Testis (tissue), 2 donors: ENCODE measurements at regions not wholly inside any gene's neighbourhood (a gene's known extent, or its start where the extent isn't known, plus 50 kb on each side); places are given as distances from the start of the nearest gene placed in this dataset.

Experiments
- DNase-seq: peaks from one replicate; pipeline ENCODE4 v3.0.0-alpha.2; 2019
- H3K27ac ChIP-seq, 2 donors: fragments of 200-600 bp; sonication (generic); one replicate each; pipeline ENCODE4 v1.5.1; 2019
- H3K27me3 ChIP-seq: fragments of 200-600 bp; sonication (generic); one replicate; pipeline ENCODE4 v1.5.1; 2019
- H3K36me3 ChIP-seq: fragments of 200-600 bp; sonication (generic); one replicate; pipeline ENCODE4 v1.5.1; 2017; ENCODE audit warnings: low read depth; ENCODE audit errors: missing control alignments
- H3K4me1 ChIP-seq: fragments of 200-600 bp; sonication (generic); one replicate; pipeline ENCODE4 v1.5.1; 2019
- H3K4me3 ChIP-seq, 2 donors: fragments of 200-600 bp; sonication (generic); one replicate each; pipeline ENCODE4 v1.5.1; 2017 to 2019
- H3K9me3 ChIP-seq: fragments of 200-600 bp; sonication (generic); one replicate; pipeline ENCODE4 v1.5.1; 2017
- POLR2A ChIP-seq: fragments of 450-650 bp; IDR thresholded peaks from one replicate; pipeline ENCODE4 v1.6.1; 2017; ENCODE audit warnings: antibody characterized with exemption, mild to moderate bottlenecking, moderate library complexity
- WGBS, 2 donors: methylation state at CpG; one replicate each; pipeline ENCODE4 v1.1.5; 2018; 5-methylcytosine and 5-hydroxymethylcytosine counted together
- intact Hi-C: fragments of 100-400 bp; cut with DNase I; formaldehyde crosslinking; loops from one replicate; pipeline ENCODE4 v1.15.1; 2023; ENCODE audit warnings: low total_unique reads
- TF ChIP-seq, protein P1 (sequence below), 3 experiments: fragments of 450-650 bp in 2 of 3; fragments of 200-600 bp in 1 of 3; sonication (generic) in 1 of 3; IDR thresholded peaks; one replicate each; pipeline ENCODE4 v1.5.1; 2016 to 2019; ENCODE audit warnings: antibody characterized with exemption in 3 of 3, mild to moderate bottlenecking in 2 of 3, moderate library complexity in 1 of 3

DNA sequence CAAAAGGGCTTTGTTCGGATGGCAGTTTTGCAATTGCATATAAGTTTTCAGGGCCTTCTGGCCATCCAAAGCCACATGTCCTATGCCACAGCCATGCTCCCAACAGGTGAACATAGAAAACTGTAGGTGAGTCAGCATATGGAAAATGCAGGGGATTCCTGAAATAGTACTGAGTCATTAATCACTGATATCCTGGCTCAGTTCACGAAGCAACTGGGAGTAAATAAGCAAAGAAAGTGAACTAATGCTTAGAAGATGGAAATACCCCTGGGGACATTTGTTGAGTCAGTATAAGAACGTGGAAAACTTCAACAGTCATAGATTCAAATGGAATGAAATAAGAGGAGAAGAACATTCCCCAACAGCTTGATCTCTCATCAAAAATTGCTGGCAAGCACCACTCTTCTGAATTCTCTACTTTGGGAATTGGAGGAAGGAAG, 148.9 kb upstream of the RUNX1 start:
- no peaks in the 10 kb centered on the region for H3K9me3 ChIP-seq
- H3K27me3 ChIP-seq, result no peaks in the 10 kb centered on the region
- WGBS, 2 donors, result 63 to 64% methylated on average over 3 of the region's 3 CpGs
- DNase-seq, result no peak
- no peak overlapping the region for H3K27ac ChIP-seq
- no peak overlapping the region for H3K4me3 ChIP-seq
- intact Hi-C loops, result no loop called here
- H3K36me3 ChIP-seq, result no peaks in the 10 kb centered on the region
- no peak for TF ChIP-seq POLR2A
- TF ChIP-seq, protein P1, sequence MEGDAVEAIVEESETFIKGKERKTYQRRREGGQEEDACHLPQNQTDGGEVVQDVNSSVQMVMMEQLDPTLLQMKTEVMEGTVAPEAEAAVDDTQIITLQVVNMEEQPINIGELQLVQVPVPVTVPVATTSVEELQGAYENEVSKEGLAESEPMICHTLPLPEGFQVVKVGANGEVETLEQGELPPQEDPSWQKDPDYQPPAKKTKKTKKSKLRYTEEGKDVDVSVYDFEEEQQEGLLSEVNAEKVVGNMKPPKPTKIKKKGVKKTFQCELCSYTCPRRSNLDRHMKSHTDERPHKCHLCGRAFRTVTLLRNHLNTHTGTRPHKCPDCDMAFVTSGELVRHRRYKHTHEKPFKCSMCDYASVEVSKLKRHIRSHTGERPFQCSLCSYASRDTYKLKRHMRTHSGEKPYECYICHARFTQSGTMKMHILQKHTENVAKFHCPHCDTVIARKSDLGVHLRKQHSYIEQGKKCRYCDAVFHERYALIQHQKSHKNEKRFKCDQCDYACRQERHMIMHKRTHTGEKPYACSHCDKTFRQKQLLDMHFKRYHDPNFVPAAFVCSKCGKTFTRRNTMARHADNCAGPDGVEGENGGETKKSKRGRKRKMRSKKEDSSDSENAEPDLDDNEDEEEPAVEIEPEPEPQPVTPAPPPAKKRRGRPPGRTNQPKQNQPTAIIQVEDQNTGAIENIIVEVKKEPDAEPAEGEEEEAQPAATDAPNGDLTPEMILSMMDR (IDR thresholded peaks at IDR 0.05), result no peak
- H3K4me1 ChIP-seq, result no peaks in the 10 kb centered on the region

DNA sequence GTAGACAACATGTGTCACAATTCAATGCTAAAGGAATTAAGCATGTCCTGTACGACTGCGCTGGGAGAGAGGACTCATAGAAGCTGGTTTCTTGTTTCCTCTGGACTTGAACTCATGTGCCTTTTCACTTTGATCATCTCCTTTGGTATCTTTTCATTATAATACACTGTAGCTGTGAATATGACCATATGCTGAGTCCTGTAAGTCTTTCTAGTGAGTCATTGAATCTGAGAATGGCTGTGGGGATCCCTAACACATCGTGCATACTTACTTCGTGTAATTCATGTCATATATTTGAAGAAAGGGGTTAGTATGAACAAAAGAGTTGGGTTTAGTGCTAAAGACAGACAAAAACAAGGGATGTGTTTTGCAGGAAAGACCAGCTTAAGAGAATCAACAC, 148.1 kb upstream of the RUNX1 start:
- H3K4me3 ChIP-seq, result no peak overlapping the region
- H3K27ac ChIP-seq, result no peak overlapping the region
- WGBS, 2 donors, result 93 to 97% methylated on average over 4 of the region's 4 CpGs
- DNase-seq, result no peak
- H3K36me3 ChIP-seq, result no peaks in the 10 kb centered on the region
- intact Hi-C loops, result no loop called here
- TF ChIP-seq POLR2A, result no peak
- TF ChIP-seq, protein P1 (IDR thresholded peaks at IDR 0.05), result no peak
- H3K4me1 ChIP-seq, result no peaks in the 10 kb centered on the region
- no peaks in the 10 kb centered on the region for H3K27me3 ChIP-seq
- no peaks in the 10 kb centered on the region for H3K9me3 ChIP-seq

DNA sequence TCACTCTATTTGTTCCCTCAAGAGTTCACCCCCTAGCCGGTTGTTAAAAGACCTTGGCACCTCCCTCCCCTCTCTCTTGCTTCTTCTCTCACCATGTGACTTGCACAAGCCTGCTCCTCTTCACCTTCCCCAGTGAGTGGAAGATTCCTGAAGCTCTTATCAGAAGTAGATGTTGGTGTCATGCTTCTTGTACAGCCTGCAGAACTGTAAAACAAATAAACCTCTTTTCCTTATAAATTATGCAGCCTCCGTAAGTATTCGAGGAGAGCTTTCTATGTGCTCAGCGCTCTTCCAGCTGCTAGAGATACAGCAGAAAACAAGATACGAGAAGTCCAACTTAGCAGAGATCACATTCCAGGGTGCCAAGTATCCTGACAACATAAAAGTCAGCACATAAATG, 147.0 kb upstream of the RUNX1 start:
- no peak for DNase-seq
- no peak overlapping the region for H3K27ac ChIP-seq
- no peaks in the 10 kb centered on the region for H3K36me3 ChIP-seq
- H3K9me3 ChIP-seq, result no peaks in the 10 kb centered on the region
- H3K27me3 ChIP-seq, result no peaks in the 10 kb centered on the region
- WGBS, 2 donors, result 88 to 90% methylated on average over 5 of the region's 5 CpGs
- intact Hi-C loops, result no loop called here
- TF ChIP-seq POLR2A, result no peak
- H3K4me1 ChIP-seq, result no peaks in the 10 kb centered on the region
- H3K4me3 ChIP-seq, result no peak overlapping the region

DNA sequence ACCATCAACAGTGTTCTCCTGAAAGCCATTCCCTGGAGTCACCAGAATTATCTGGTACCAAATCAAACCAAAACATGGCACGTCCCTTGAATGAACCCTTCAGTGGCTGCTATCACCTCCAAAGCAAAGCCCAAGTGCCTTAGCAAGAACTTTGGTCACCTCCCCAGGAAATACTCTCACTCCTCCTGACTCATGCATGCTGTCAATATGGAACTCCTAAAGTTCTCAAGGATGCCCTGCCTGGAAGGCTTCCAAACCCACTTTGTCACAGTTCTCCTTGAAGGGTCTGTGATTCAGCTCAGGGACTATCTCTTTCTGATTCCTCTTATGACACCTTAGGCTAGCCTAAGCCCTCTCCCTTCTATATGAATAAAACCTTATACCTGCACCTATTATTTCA, 146.1 kb upstream of the RUNX1 start:
- Histone ChIP-seq H3K27me3 (no peaks in the 10 kb centered on the region), H3K27ac (no peak overlapping the region), H3K4me1 (no peaks in the 10 kb centered on the region), H3K4me3 (no peak overlapping the region), H3K9me3 (no peaks in the 10 kb centered on the region), H3K36me3 (no peaks in the 10 kb centered on the region)
- 85 to 95% methylated on average over 1 of the region's 1 CpG for WGBS, 2 donors
- TF ChIP-seq, protein P1 (IDR thresholded peaks at IDR 0.05), result no peak
- TF ChIP-seq POLR2A, result no peak
- intact Hi-C loops, result no loop called here
- no peak for DNase-seq

DNA sequence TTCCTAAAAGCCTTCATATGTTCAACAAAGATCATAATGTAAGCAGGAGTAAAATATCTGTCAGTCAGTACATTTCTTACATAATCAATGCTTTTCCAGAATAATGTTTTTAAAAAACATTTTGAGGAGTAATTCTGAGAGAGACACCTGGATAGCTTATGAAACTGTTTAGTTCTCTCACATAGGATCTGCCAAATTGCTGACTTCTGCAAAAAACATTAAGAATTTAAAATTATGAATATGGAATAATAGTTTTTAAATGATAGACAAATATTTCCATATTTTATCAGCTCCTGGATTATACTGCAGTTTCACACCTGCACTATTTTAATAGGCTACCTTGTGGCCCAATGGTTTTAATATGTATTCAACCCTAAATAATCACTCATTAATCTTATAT, 142.7 kb upstream of the RUNX1 start:
- intact Hi-C loops, result no loop called here
- no peaks in the 10 kb centered on the region for H3K36me3 ChIP-seq
- DNase-seq, result no peak
- H3K9me3 ChIP-seq, result no peaks in the 10 kb centered on the region
- TF ChIP-seq, protein P1 (IDR thresholded peaks at IDR 0.05), result no peak
- no peak for TF ChIP-seq POLR2A
- no peaks in the 10 kb centered on the region for H3K27me3 ChIP-seq
- no peak overlapping the region for H3K27ac ChIP-seq
- H3K4me3 ChIP-seq, result no peak overlapping the region
- peaks cover 6% of the 10 kb centered on the region for H3K4me1 ChIP-seq
